ENCODE measurements at regions not wholly inside any gene's neighbourhood (a gene's known extent, or its start where the extent isn't known, plus 50 kb on each side); places are given as distances from the start of the nearest gene placed in this dataset.

- TF ChIP-seq POLR2AphosphoS5 (IDR thresholded peaks at IDR 0.05), result no peak
- no peak for TF ChIP-seq POLR2A (IDR thresholded peaks at IDR 0.05)
- no peak for TF ChIP-seq CTCF (IDR thresholded peaks at IDR 0.05)
These were observed 104.9 kb upstream of the LHCGR start for GRCh38 chr2:48860380-48860779.

All from stomach (tissue), 4 donors.